PC-9 (cell line): ENCODE measurements at regions not wholly inside any gene's neighbourhood (a gene's known extent, or its start where the extent isn't known, plus 50 kb on each side); places are given as distances from the start of the nearest gene placed in this dataset.

ENCODE experiments used
- EZH2 ChIP-seq: fragments of 200-600 bp; sonication (generic); IDR thresholded peaks from 2 replicates; pipeline ENCODE4 v1.8.0; 2017; ENCODE audit warnings: antibody characterized with exemption, low read depth
- TF ChIP-seq, protein P1 (sequence below): fragments of 200-600 bp; sonication (generic); conservative IDR thresholded peaks from 2 replicates; pipeline ENCODE4 v1.6.1; 2017; ENCODE audit warnings: mixed run types, antibody characterized with exemption, mild to moderate bottlenecking, moderate library complexity

GRCh38 chr12:131547555-131547954, 163.3 kb upstream of the SFSWAP start:
- TF ChIP-seq, protein P1, sequence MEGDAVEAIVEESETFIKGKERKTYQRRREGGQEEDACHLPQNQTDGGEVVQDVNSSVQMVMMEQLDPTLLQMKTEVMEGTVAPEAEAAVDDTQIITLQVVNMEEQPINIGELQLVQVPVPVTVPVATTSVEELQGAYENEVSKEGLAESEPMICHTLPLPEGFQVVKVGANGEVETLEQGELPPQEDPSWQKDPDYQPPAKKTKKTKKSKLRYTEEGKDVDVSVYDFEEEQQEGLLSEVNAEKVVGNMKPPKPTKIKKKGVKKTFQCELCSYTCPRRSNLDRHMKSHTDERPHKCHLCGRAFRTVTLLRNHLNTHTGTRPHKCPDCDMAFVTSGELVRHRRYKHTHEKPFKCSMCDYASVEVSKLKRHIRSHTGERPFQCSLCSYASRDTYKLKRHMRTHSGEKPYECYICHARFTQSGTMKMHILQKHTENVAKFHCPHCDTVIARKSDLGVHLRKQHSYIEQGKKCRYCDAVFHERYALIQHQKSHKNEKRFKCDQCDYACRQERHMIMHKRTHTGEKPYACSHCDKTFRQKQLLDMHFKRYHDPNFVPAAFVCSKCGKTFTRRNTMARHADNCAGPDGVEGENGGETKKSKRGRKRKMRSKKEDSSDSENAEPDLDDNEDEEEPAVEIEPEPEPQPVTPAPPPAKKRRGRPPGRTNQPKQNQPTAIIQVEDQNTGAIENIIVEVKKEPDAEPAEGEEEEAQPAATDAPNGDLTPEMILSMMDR = no peak
- no peak for TF ChIP-seq EZH2
